ENCODE measurements at regions not wholly inside any gene's neighbourhood (a gene's known extent, or its start where the extent isn't known, plus 50 kb on each side); places are given as distances from the start of the nearest gene placed in this dataset.

- no peak overlapping the region for H3K4me2 ChIP-seq (ENCODE audit: insufficient read depth, low read length)
- peaks cover 5 to 23% of the 10 kb centered on the region in 2 experiments; a peak in 3 of 5 replicates for H3K27me3 ChIP-seq (ENCODE audit: control insufficient read depth in 2 of 2, insufficient read depth in 2 of 2, low read length in 2 of 2)
- H3K9me3 ChIP-seq (replicated peaks; ENCODE audit: control insufficient read depth, insufficient read depth, low read depth, low read length) = no peaks in the 10 kb centered on the region
- intact Hi-C loops (cut with micrococcal nuclease) = no loop called here
- no TSS peak for BruUV-seq (replicated peaks)
- ATAC-seq (peak; percentile 74), FAIRE-seq (peak; percentile 70), DNase-seq (ENCODE audit: extremely low read depth in 1 of 4, low spot score in 3 of 4) (peak; percentile 25 to 37 (median 32))
- H3K4me1 ChIP-seq (replicated peaks in 1 of 2; ENCODE audit: control insufficient read depth in 2 of 2, insufficient read depth in 2 of 2, low read length in 2 of 2) = no peaks in the 10 kb centered on the region
- no peaks in the 10 kb centered on the region for H4K20me1 ChIP-seq (replicated peaks; ENCODE audit: control insufficient read depth, insufficient read depth, low read length)
- in situ Hi-C loops (cut with MboI) = no loop called here
- no peak overlapping the region for H2AFZ ChIP-seq (ENCODE audit: low read depth, low read length)
- H3K4me3 ChIP-seq = no peak overlapping the region
- POLR2A ChIA-PET = interaction anchor here (0.6 to 0.7 kb wide), 3 partner anchors 25 to 228 kb away, joined by 3 to 5 read pairs (median 3); no protein-coding TSS in a partner anchor
- H3K9ac ChIP-seq (ENCODE audit: insufficient read depth in 1 of 2, low read depth in 2 of 2, low read length in 2 of 2) = no peak overlapping the region
- H3K9me1 ChIP-seq (ENCODE audit: control insufficient read depth, insufficient read depth, low read length) = no peaks in the 10 kb centered on the region
- no peaks in the 10 kb centered on the region for H3K36me3 ChIP-seq (ENCODE audit: control insufficient read depth, insufficient read depth, low read length)
- no peaks in the 10 kb centered on the region for H3K79me2 ChIP-seq (ENCODE audit: control insufficient read depth, insufficient read depth, low read length)
- WGBS (ENCODE audit: insufficient coverage, low coverage, missing lambda C conversion rate) = under 1% methylated on average over 7 of the region's 8 CpGs
- no peak overlapping the region for H3K27ac ChIP-seq (ENCODE audit: extremely low read depth, low read depth, low read length)
- CTCF ChIA-PET (ENCODE audit: low intra/inter-chr PET ratio) = interaction anchor here (0.7 kb wide), 1 partner anchor 329 kb away, joined by 5 read pairs; no protein-coding TSS in a partner anchor
- no peak for TF ChIP-seq MEIS2 (IDR thresholded peaks at IDR 0.05; ENCODE audit: partially characterized antibody)
- TF ChIP-seq RAD21 (CRISPR knock-in tag; conservative IDR thresholded peaks at IDR 0.05 in 1 of 2, IDR thresholded peaks at IDR 0.05 in 1 of 2) = peak in 1 of 2 experiments; percentile 39; a peak in 2 of 4 replicates
- TF ChIP-seq ZNF655 (CRISPR knock-in tag; IDR thresholded peaks at IDR 0.05) = no peak
- no peak for TF ChIP-seq ZNF197 (CRISPR knock-in tag; IDR thresholded peaks at IDR 0.05; ENCODE audit: low read depth)
- 0 out of 2 replicates have a peak, but pooled peaks have one; percentile 35 for TF ChIP-seq EHMT2 (IDR thresholded peaks at IDR 0.05)
- TF ChIP-seq GMEB1 (CRISPR knock-in tag; IDR thresholded peaks at IDR 0.05) = no peak
- no peak for TF ChIP-seq HNRNPUL1 (IDR thresholded peaks at IDR 0.05; ENCODE audit: low read length)
- TF ChIP-seq ZNF76 (CRISPR knock-in tag; IDR thresholded peaks at IDR 0.05; ENCODE audit: borderline replicate concordance) = no peak
- TF ChIP-seq YY1 (IDR thresholded peaks at IDR 0.05; ENCODE audit: borderline replicate concordance in 1 of 3, control insufficient read depth in 1 of 3, extremely low read depth in 1 of 3, insufficient read depth in 3 of 3, insufficient read length in 1 of 3, insufficient replicate concordance in 2 of 3, low read depth in 1 of 3, low read length in 2 of 3) = peak in 1 of 3 experiments; percentile 79
- TF ChIP-seq CTCF (IDR thresholded peaks at IDR 0.05 in 2 of 3, conservative IDR thresholded peaks at IDR 0.05 in 1 of 3; ENCODE audit: insufficient read depth in 2 of 3, low read depth in 1 of 3, low read length in 3 of 3) = peak; percentile 42 to 57 (median 54); a peak in 5 of 6 replicates
- no peak for TF ChIP-seq IRF2 (CRISPR knock-in tag; IDR thresholded peaks at IDR 0.05)
- TF ChIP-seq RFX1 (IDR thresholded peaks at IDR 0.05) = peak; percentile 61
- TF ChIP-seq NCOA1 (IDR thresholded peaks at IDR 0.05; ENCODE audit: low read depth) = no peak
- TF ChIP-seq FOXK2 (conservative IDR thresholded peaks at IDR 0.05 in 1 of 2, IDR thresholded peaks at IDR 0.05 in 1 of 2; ENCODE audit: low read depth in 2 of 2) = no peak
- TF ChIP-seq NR2C1 (IDR thresholded peaks at IDR 0.05) = no peak
- no peak for TF ChIP-seq NR2C1 (tag; IDR thresholded peaks at IDR 0.05)
- no peak for TF ChIP-seq YBX1 (IDR thresholded peaks at IDR 0.05)
- peak; percentile 27; the same call in 1 of the 2 replicates for TF ChIP-seq SMC3 (conservative IDR thresholded peaks at IDR 0.05; ENCODE audit: insufficient read depth, low read depth, low read length)
Observed at GRCh38 chr11:70796648-70797227, 398.4 kb downstream of the CTTN start.

All from K562 (cell line).